NCI-H2227 treated with DMSO at 0.1 percent for 48 hours (cell line): ENCODE measurements at regions not wholly inside any gene's neighbourhood (a gene's known extent, or its start where the extent isn't known, plus 50 kb on each side); places are given as distances from the start of the nearest gene placed in this dataset.

Source experiments
- DNase-seq: peaks from one replicate; lab custom pipeline; 2025; lab: John Stamatoyannopoulos, UW

- no peak for DNase-seq
Measured at GRCh38 chr5:8138884-8139283, 269.9 kb downstream of the MTRR start.

DNA sequence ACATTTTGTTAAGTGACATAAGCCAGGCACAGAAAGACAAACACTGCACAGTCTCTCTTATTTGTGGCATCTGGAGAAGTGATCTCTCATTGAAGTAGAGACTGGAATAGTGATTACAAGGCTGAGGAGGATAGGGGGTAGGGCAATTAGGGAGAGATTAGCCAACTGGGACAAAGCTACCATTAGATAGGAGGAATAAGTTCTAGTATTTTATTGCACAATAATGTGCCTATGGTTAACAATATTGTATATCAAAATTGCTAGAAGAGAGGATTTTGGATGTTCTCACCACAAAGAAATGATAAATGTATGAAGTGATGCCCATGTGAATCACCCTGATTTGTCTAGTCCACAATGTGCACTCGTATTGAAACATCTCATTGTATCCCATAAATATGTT lies 281.8 kb downstream of the MTRR start:
- DNase-seq = no peak

DNA sequence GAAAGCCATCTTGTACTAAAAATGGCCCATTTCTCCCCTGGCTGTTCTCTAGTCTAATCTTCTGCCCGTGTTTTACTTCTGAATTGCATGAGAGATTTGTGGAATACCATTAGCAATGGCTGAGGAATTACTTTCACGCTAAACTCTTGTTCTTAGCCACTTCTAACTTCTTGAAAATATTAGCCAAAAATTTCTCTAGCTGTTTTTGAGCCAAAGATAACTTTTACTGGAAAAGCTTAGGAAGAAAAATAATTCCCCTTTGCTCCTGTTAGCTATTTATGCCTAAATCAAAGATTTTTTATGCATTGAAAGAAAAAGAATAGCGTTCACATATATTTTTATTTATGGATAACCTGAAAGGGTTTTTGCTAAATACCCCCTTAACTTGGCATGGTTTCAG lies 287.8 kb downstream of the MTRR start:
- no peak for DNase-seq

DNA sequence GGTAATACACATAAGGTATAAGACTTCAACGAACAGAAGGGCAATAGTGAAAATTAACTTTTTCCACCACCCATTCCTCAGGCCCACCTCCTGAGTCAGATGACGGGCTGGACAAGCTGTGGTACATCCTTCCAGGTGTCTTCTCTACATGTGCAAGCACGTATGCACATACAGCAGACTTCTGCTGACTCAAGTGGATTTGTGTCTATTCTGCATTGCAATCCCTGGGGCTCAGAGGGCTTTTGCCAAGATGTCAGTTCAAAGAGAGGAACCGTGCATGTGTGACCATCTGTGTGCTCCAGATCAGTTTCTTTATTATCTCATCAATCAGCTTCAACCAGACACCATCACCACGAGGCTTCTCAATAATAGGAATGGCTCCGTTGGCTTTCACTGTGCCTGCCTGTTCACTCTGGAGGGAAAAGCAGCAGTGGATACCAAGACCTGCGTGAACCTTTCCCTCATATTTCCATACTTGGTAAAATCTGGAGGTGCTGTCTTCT lies 288.4 kb downstream of the MTRR start:
- DNase-seq = no peak

DNA sequence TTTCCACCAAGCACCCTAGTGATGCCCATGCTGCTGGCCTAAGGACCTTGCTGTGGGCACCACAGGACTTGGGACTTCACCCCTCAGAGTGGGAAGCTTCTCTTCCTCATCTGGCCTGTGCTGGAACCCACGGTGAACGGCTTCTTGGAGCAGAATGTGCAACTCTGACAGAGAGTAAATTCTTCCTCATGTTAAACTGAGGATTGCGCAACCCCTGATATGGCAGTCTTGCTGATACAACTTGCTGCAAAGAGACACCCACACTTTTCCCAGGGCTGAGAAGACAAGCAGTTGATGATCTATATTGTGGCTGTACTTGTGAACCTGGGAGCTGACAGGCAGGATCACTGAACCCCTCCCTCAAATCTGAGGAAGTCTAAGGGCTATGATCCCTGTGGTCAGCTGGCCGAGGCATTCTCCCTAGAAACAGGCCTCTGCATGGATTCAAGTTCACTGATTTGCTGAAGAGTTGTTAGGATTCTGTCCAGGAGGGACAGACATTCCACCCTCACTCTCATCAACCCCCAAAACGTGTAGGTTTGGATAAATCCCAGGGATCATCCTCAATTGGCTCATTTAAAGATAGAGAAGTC lies 307.2 kb downstream of the MTRR start:
- no peak for DNase-seq

GRCh38 chr5:8184455-8185063 lies 315.6 kb downstream of the MTRR start:
- DNase-seq = no peak

DNA sequence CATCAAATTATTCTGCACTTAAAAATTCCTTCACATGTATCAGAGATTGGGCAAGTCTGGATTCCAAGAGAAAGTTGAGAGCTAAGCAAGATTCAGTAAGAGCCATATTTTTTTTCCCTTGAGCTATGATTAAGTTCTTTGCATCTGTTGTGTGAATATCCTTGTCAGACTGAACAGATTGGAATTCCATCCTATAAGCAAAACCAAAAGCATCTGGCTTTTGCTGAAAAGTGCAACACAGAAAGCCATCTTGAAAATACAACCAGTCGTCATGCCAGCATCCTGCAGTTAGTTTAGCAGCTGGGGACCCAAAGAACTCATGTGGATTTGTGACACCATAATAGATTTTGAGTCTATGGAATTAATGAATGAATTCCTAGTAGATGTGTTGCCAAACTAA lies 316.9 kb downstream of the MTRR start:
- DNase-seq = no peak

- DNase-seq = no peak
Measured at GRCh38 chr5:8188874-8189565, 320.1 kb downstream of the MTRR start.

DNA sequence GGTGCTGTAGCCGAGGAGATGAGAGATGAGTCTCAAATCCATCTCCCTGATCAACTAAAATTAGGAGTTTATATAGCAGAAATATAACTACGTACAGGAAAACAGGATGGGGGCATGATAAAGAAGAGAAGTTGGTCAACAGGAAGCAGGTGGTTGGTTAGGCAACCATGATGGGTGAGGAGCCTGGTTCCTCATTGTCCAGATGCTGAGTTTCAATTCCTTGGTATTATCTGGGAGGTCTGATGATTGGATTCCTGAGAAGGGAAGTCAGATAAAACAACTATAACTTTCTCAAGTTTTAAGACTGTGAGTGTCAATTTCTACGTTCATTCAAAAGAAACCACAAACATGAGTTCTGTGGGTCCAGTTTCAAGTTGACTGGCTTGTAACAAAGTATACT lies 323.9 kb downstream of the MTRR start:
- no peak for DNase-seq

- DNase-seq = no peak
Measured at GRCh38 chr5:8196061-8196460, 327.1 kb downstream of the MTRR start.

- DNase-seq = no peak
Measured at GRCh38 chr5:8208307-8208706, 339.4 kb downstream of the MTRR start.

GRCh38 chr5:8209500-8209899 lies 340.6 kb downstream of the MTRR start:
- DNase-seq = no peak

GRCh38 chr5:8213701-8214240 lies 344.8 kb downstream of the MTRR start:
- DNase-seq = no peak

- no peak for DNase-seq
Measured at GRCh38 chr5:8216921-8217320, 348.0 kb downstream of the MTRR start.

DNA sequence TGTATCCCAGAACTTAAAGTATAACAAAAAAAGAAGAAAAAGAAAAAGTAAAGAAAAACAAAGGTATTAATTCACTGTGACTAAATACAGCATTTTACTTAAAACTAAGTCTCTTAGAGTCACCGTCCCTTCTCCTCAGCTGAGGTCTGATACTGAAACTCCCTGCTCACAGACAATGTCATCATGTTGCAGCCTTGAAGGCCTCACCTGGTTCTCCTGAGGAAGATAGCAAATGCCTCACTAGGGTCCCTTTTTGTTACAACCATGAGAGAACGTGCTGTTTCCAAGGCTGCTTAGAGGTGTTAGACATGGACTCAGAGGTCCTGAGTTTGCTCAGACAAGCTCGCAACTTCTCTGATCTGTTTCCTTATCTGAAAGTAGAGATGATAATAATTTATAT lies 357.2 kb downstream of the MTRR start:
- DNase-seq = no peak

DNA sequence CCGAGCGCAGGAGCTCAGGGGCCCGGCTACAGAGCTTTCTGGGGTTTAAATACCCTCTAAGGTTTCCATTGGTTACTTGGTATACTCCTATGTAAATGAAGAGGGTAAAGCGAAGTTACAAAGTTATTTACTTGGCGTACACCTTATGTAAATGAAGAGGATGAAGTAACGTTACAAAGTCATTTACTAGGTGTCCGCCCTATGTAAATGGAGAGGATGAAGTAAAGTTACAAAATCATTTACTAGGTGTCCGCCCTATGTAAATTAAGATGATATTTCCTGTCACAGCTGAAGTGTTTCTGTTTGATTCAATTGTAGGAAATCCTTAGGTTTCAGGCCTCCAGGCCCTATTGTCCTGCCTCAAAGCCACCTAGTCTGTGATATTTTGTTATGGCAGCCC lies 358.2 kb downstream of the MTRR start:
- no peak for DNase-seq

DNA sequence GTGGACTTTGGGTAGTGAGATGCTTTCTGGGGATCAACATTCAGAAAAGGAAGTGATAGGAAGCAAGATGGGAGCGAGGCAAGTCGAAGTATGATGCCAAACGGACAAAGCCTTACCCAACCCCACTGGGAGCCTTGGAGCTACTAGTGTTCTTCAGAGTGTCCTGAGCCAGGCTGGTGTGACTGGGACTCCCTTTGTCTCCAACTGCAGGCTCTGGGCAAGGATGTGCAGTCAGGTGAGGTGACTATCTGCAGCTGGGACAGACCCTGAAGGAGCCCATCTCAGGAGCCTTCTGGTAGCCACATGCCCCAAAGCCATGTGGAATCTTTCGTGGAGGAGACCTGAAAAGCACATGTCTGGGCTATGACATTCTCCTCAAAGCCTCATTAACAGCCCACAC lies 360.6 kb downstream of the MTRR start:
- DNase-seq = no peak

GRCh38 chr5:8230868-8231267 lies 361.9 kb downstream of the MTRR start:
- no peak for DNase-seq

- DNase-seq = no peak
Measured at GRCh38 chr5:8233479-8233878, 364.5 kb downstream of the MTRR start.

DNA sequence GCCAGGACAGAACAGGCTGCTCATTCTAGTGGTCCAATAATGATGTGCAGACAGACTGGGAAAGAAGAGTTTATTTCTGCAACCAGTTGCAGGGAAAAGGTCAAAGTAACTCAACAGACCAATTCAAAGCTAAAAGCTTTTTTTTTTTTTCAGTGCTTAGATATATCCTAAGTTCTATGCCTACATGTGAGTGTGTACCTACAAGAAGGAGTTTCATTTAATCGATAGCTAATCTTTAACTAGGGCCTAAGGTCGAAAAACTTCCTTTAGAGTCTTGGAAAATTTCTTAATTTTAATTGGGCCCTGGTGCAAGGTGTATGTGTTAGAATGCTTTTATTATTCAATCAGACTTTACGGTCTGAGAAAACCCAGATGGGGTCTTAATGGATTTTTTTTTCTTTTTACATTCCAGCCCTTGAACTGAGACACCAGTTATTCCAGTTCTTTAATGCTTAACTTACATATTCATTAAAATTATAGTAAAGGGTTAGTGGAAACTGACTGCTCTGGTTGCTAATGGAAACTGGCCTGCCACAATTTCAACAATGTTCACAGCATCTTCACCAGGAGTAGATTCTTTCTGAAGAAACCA lies 365.3 kb downstream of the MTRR start:
- DNase-seq = no peak

DNA sequence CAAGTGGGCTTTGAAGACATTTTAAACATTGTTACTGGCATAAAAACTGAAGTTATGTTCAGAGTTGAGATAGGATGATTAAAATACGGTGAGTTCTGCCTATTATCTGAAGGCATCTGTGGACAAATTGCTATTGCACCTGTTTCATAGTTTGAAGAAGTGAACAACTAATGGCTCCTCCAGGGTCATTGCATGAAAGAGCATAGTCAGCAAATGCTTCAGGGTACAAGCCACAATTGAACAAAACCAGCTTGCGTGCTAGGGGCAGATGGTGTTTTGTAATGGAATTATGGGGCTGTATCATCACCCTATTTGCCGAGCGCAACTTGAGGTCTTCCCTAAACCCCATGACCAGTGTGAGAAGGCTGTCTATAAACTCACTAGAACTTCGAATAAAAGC lies 369.1 kb downstream of the MTRR start:
- DNase-seq = no peak

GRCh38 chr5:8239198-8239597 lies 370.2 kb downstream of the MTRR start:
- DNase-seq = no peak

DNA sequence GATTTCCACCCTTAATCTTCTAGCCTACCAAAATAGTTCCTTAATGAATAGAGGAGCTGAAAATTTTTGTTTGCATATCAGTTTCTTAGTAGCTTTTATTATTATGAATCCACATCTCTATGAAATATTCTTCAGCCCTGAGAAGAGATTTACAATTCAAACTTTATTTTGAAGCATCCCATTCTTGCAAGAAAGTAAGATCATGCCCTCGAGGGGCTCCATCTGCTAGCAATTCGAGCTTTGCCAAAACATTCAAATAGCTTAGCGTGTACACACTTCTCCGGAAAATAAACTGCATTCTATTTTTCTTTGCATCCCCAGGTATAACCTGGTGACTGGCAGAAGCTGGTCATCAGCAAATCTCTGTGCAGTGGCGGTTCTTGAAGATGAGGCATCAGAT lies 370.7 kb downstream of the MTRR start:
- no peak for DNase-seq
